Keratinocyte (primary cell): ENCODE measurements at regions not wholly inside any gene's neighbourhood (a gene's known extent, or its start where the extent isn't known, plus 50 kb on each side); places are given as distances from the start of the nearest gene placed in this dataset.

Experiments used
- EZH2 ChIP-seq: IDR thresholded peaks from one replicate; pipeline ENCODE4 v1.6.1; 2012; ENCODE audit warnings: inconsistent platforms, mild to moderate bottlenecking, low read length, moderate library complexity
- TF ChIP-seq, protein P1 (sequence below), 3 experiments: IDR thresholded peaks in 1 of 3; conservative IDR thresholded peaks in 1 of 3; optimal IDR thresholded peaks in 1 of 3; 2 replicates in 2 of 3; 3 replicates in 1 of 3; pipeline versions ENCODE3 to v1.5.1; 2011; ENCODE audit warnings: low read length in 3 of 3, mild to moderate bottlenecking in 3 of 3, moderate library complexity in 2 of 3, control low read depth in 1 of 3, inconsistent platforms in 1 of 3; ENCODE audit not compliant: insufficient read depth in 2 of 3; ENCODE audit errors: extremely low read depth in 1 of 3

DNA sequence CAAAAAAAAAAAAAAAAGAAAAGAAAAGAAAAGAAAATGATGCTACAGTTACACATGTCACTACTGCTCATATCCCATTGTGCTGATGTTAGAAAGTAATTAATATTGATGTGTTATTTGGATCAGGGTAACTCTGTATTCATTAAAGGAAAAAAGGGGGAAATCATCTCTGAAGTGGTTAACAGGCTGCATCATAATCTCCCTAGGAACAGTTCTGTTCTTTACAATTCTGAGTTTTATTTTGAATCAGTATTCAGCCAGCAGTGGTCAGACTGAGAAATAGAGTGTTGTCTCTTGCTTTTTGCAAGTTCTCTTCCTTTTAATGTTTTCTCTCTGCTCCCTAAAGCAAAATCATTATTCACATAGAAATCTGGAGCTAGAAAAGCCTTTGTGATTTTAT, 128.6 kb upstream of the CRY1 start:
- TF ChIP-seq, protein P1, sequence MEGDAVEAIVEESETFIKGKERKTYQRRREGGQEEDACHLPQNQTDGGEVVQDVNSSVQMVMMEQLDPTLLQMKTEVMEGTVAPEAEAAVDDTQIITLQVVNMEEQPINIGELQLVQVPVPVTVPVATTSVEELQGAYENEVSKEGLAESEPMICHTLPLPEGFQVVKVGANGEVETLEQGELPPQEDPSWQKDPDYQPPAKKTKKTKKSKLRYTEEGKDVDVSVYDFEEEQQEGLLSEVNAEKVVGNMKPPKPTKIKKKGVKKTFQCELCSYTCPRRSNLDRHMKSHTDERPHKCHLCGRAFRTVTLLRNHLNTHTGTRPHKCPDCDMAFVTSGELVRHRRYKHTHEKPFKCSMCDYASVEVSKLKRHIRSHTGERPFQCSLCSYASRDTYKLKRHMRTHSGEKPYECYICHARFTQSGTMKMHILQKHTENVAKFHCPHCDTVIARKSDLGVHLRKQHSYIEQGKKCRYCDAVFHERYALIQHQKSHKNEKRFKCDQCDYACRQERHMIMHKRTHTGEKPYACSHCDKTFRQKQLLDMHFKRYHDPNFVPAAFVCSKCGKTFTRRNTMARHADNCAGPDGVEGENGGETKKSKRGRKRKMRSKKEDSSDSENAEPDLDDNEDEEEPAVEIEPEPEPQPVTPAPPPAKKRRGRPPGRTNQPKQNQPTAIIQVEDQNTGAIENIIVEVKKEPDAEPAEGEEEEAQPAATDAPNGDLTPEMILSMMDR (optimal IDR thresholded peaks at IDR 0.05 in 1 of 3, IDR thresholded peaks at IDR 0.05 in 1 of 3, conservative IDR thresholded peaks at IDR 0.05 in 1 of 3; ENCODE audit: extremely low read depth in 1 of 3, insufficient read depth in 2 of 3, low read length in 3 of 3), result no peak
- no peak for TF ChIP-seq EZH2
